ENCODE measurements at regions not wholly inside any gene's neighbourhood (a gene's known extent, or its start where the extent isn't known, plus 50 kb on each side); places are given as distances from the start of the nearest gene placed in this dataset.

DNA sequence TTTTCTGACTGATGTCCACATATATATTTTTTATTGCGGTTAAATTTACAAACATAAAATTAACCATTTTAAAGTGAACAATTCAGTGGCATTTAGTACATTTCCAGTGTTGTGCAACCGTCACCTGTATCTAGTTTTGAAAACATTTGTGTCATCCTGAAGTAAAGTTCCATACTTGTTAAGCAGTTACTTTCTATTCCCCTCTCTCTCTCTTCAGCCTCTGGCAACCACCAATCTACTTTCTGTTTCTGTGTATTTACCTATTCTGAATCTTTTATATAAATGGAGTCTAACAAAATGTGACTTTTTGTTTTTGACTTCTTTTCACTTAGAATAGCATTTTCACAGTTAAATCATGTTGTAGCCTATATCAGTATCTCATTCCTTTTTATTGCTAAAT is 480.1 kb upstream of the SMARCA2 start:
- TF ChIP-seq, protein P1, sequence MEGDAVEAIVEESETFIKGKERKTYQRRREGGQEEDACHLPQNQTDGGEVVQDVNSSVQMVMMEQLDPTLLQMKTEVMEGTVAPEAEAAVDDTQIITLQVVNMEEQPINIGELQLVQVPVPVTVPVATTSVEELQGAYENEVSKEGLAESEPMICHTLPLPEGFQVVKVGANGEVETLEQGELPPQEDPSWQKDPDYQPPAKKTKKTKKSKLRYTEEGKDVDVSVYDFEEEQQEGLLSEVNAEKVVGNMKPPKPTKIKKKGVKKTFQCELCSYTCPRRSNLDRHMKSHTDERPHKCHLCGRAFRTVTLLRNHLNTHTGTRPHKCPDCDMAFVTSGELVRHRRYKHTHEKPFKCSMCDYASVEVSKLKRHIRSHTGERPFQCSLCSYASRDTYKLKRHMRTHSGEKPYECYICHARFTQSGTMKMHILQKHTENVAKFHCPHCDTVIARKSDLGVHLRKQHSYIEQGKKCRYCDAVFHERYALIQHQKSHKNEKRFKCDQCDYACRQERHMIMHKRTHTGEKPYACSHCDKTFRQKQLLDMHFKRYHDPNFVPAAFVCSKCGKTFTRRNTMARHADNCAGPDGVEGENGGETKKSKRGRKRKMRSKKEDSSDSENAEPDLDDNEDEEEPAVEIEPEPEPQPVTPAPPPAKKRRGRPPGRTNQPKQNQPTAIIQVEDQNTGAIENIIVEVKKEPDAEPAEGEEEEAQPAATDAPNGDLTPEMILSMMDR (conservative IDR thresholded peaks at IDR 0.05 in 1 of 2, IDR thresholded peaks at IDR 0.05 in 1 of 2; ENCODE audit: low read depth in 1 of 2, low read length in 2 of 2), result no peak
- TF ChIP-seq EZH2 (IDR thresholded peaks at IDR 0.05; ENCODE audit: low read length, missing control alignments), result no peak

Measured in fibroblast of lung (primary cell).